ENCODE measurements at regions not wholly inside any gene's neighbourhood (a gene's known extent, or its start where the extent isn't known, plus 50 kb on each side); places are given as distances from the start of the nearest gene placed in this dataset.

DNA sequence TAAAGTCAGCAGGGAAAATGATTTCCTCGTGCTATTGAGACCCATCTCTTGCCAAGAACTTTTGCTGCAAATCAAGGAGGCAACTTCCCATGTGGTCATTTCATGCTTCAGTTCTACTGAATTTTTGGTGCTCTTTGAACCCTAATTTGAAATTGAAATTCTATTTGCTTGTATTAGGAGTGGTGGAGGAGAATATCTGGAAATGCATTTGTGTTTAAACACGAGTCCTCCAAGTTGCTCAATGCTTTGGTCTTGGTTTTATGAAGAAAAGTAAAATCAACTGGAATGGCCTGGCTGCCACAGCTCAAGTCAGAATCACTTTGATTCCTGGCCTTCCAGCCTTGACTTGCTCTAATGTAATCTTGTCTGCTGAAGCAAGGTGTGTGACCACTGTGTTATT, 613.2 kb downstream of the TLE1 start:
- no peaks in the 10 kb centered on the region for H3K9me3 ChIP-seq
- no peaks in the 10 kb centered on the region for H3K36me3 ChIP-seq
- no peaks in the 10 kb centered on the region for H3K27me3 ChIP-seq
- H3K4me1 ChIP-seq = peaks cover 8% of the 10 kb centered on the region
- DNase-seq (ENCODE audit: extremely low spot score in 2 of 2) = no peak
- H3K4me3 ChIP-seq = no peak overlapping the region
- H3K27ac ChIP-seq = no peak overlapping the region
- TF ChIP-seq, protein P1, sequence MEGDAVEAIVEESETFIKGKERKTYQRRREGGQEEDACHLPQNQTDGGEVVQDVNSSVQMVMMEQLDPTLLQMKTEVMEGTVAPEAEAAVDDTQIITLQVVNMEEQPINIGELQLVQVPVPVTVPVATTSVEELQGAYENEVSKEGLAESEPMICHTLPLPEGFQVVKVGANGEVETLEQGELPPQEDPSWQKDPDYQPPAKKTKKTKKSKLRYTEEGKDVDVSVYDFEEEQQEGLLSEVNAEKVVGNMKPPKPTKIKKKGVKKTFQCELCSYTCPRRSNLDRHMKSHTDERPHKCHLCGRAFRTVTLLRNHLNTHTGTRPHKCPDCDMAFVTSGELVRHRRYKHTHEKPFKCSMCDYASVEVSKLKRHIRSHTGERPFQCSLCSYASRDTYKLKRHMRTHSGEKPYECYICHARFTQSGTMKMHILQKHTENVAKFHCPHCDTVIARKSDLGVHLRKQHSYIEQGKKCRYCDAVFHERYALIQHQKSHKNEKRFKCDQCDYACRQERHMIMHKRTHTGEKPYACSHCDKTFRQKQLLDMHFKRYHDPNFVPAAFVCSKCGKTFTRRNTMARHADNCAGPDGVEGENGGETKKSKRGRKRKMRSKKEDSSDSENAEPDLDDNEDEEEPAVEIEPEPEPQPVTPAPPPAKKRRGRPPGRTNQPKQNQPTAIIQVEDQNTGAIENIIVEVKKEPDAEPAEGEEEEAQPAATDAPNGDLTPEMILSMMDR (IDR thresholded peaks at IDR 0.05) = no peak
- TF ChIP-seq POLR2AphosphoS5 (IDR thresholded peaks at IDR 0.05; ENCODE audit: insufficient read depth in 1 of 2, low read depth in 1 of 2) = no peak
- intact Hi-C loops (cut with DNase I) = no loop called here

DNA sequence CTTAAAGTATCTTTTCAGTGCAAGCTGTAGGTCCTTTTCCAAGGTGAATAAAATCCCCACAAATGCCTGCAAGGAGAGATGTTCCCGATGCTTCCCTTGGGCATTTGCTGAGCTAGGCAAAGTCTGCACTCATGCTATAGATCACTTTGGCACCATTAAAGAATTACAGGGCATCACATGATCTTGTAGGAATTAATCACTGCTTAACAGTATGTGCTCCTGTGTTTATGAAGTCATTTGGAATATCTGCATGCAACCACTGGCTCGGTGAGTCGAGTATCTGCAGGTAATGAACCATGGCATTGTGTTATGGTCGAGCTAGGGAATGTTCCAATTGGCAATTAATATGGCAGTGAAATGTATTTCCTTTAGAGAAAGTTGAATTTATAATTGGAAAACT, 615.1 kb downstream of the TLE1 start:
- no peak for DNase-seq (ENCODE audit: extremely low spot score in 2 of 2)
- intact Hi-C loops (cut with DNase I) = no loop called here
- Histone ChIP-seq H3K27me3 (no peaks in the 10 kb centered on the region), H3K9me3 (no peaks in the 10 kb centered on the region), H3K4me3 (no peak overlapping the region), H3K27ac (peak overlapping the region; percentile 12), H3K36me3 (no peaks in the 10 kb centered on the region), H3K4me1 (peaks cover 8% of the 10 kb centered on the region)
- TF ChIP-seq, protein P1 (IDR thresholded peaks at IDR 0.05) = no peak

DNA sequence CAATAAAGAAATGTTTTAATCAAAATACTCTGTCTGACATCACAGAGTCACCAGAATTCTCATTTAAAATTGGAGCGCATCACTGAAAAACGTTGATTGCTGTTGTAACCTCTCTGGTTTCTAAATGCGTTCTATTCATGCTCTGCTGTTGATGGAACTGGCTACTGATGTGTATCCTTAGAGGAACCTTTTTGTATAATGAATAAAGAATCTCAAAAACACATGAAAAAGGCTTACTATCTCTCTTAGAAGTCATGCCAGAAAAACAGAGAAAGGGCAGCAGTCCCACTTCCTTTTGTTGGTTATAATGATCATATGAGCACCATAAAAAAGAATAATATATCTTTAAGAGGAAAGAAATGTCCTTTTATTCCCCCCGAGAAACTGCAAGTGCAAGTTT, 615.5 kb downstream of the TLE1 start:
- Histone ChIP-seq H3K27me3 (no peaks in the 10 kb centered on the region), H3K27ac (peak overlapping the region; percentile 12), H3K9me3 (no peaks in the 10 kb centered on the region), H3K4me1 (peaks cover 8% of the 10 kb centered on the region), H3K4me3 (no peak overlapping the region), H3K36me3 (no peaks in the 10 kb centered on the region)
- no peak for DNase-seq (ENCODE audit: extremely low spot score in 2 of 2)
- intact Hi-C loops (cut with DNase I) = no loop called here
- TF ChIP-seq, protein P1 (IDR thresholded peaks at IDR 0.05) = no peak
- TF ChIP-seq POLR2A (IDR thresholded peaks at IDR 0.05) (no peak), POLR2AphosphoS5 (IDR thresholded peaks at IDR 0.05; ENCODE audit: insufficient read depth in 1 of 2, low read depth in 1 of 2) (no peak)

DNA sequence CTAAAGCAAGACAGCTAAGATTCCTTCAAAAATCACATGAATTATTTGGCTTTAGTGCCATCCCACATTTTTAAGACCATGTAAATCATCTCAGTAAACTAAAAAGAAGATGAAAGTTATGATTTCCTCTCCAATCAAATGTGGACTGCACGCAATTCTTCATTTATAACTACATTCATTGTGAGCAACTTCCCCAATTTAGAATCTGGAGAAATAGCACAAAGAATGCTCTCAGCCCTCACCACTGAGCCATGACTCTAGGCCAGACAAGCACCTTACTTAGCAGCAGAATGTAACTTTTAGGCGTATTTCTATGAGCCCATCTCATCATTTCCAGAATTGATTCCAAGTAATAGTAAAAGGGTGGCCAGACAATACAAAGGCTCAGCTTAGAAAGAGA, 616.6 kb downstream of the TLE1 start:
- no peak overlapping the region for H3K27ac ChIP-seq
- no peaks in the 10 kb centered on the region for H3K9me3 ChIP-seq
- no peak overlapping the region for H3K4me3 ChIP-seq
- TF ChIP-seq POLR2A (IDR thresholded peaks at IDR 0.05) (no peak), POLR2AphosphoS5 (IDR thresholded peaks at IDR 0.05; ENCODE audit: insufficient read depth in 1 of 2, low read depth in 1 of 2) (no peak)
- TF ChIP-seq, protein P1 (IDR thresholded peaks at IDR 0.05) = no peak
- no peaks in the 10 kb centered on the region for H3K36me3 ChIP-seq
- no peak for DNase-seq (ENCODE audit: extremely low spot score in 2 of 2)
- intact Hi-C loops (cut with DNase I) = no loop called here
- no peaks in the 10 kb centered on the region for H3K27me3 ChIP-seq
- peaks cover 8% of the 10 kb centered on the region for H3K4me1 ChIP-seq

DNA sequence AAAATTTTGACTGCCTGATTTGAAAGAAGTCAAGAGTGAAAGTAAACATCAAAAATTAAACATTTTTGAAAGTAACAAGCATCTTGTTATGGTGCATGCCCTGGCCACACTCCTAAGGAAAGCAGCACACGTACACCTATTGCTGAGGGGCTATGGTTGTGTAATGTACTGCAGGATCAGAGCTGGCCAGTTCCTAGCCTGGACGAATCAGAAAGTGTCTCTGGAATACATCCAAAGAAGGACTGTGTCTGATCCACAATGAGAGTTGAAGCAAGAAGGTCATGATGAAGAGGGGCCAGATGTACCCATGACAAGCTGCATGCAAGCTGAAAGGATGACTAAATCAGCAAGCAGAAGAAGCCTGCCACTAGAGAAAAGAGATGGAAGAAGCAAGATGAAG, 618.2 kb downstream of the TLE1 start:
- intact Hi-C loops (cut with DNase I) = no loop called here
- H3K9me3 ChIP-seq = no peaks in the 10 kb centered on the region
- no peak for DNase-seq (ENCODE audit: extremely low spot score in 2 of 2)
- H3K4me1 ChIP-seq = peaks cover 8% of the 10 kb centered on the region
- H3K4me3 ChIP-seq = no peak overlapping the region
- TF ChIP-seq POLR2A (IDR thresholded peaks at IDR 0.05) (no peak), POLR2AphosphoS5 (IDR thresholded peaks at IDR 0.05; ENCODE audit: insufficient read depth in 1 of 2, low read depth in 1 of 2) (no peak)
- TF ChIP-seq, protein P1 (IDR thresholded peaks at IDR 0.05) = no peak
- no peaks in the 10 kb centered on the region for H3K36me3 ChIP-seq
- H3K27ac ChIP-seq = no peak overlapping the region
- H3K27me3 ChIP-seq = no peaks in the 10 kb centered on the region

Measured in vagina (tissue), 2 donors.